GM23248 (cell line): ENCODE measurements at regions not wholly inside any gene's neighbourhood (a gene's known extent, or its start where the extent isn't known, plus 50 kb on each side); places are given as distances from the start of the nearest gene placed in this dataset.

ENCODE experiments used
- DNase-seq: peaks from one replicate; pipeline ENCODE4 v3.0.0-alpha.2; 2015
- H2AFZ ChIP-seq: fragments of 200-600 bp; sonication (generic); 2 replicates; pipeline ENCODE4 v1.6.1; 2016; ENCODE audit warnings: antibody characterized with exemption
- H3F3A ChIP-seq: fragments of 200-600 bp; sonication (generic); 2 replicates; pipeline ENCODE4 v1.6.1; 2016; ENCODE audit warnings: mild to moderate bottlenecking, antibody characterized with exemption, mixed run types; ENCODE audit not compliant: insufficient read depth
- H3K27ac ChIP-seq: fragments of 200-600 bp; sonication (generic); 2 replicates; pipeline ENCODE4 v1.5.1; 2016; ENCODE audit warnings: mild to moderate bottlenecking
- H3K27me3 ChIP-seq: fragments of 200-600 bp; sonication (generic); replicated peaks from 2 replicates; pipeline ENCODE4 v1.6.1; 2016; ENCODE audit warnings: mild to moderate bottlenecking; ENCODE audit not compliant: insufficient read depth
- H3K36me3 ChIP-seq: fragments of 200-600 bp; sonication (generic); 2 replicates; pipeline ENCODE4 v1.6.1; 2016; ENCODE audit warnings: low read depth, mild to moderate bottlenecking
- H3K4me1 ChIP-seq: fragments of 200-600 bp; sonication (generic); 2 replicates; pipeline ENCODE4 v1.6.1; 2016; ENCODE audit warnings: mild to moderate bottlenecking; ENCODE audit not compliant: insufficient read depth
- H3K4me2 ChIP-seq: fragments of 200-600 bp; sonication (generic); one replicate; pipeline ENCODE4 v1.6.1; 2016; ENCODE audit warnings: mild to moderate bottlenecking; ENCODE audit not compliant: unreplicated experiment
- H3K4me3 ChIP-seq: fragments of 200-600 bp; sonication (generic); 2 replicates; pipeline ENCODE4 v1.5.1; 2016; ENCODE audit warnings: mild to moderate bottlenecking
- H3K79me2 ChIP-seq: fragments of 200-600 bp; sonication (generic); 2 replicates; pipeline ENCODE4 v1.6.1; 2016; ENCODE audit warnings: mild to moderate bottlenecking; ENCODE audit not compliant: insufficient read depth
- H3K9ac ChIP-seq: fragments of 200-600 bp; sonication (generic); 2 replicates; pipeline ENCODE4 v1.6.1; 2016; ENCODE audit warnings: mild to moderate bottlenecking
- H3K9me2 ChIP-seq: fragments of 200-600 bp; sonication (generic); 2 replicates; pipeline ENCODE4 v1.6.1; 2016; ENCODE audit warnings: mixed run types, mild to moderate bottlenecking, moderate library complexity; ENCODE audit not compliant: insufficient read depth
- H3K9me3 ChIP-seq: fragments of 200-600 bp; sonication (generic); one replicate; pipeline ENCODE4 v1.6.1; 2017; ENCODE audit warnings: low read depth
- H4K20me1 ChIP-seq: fragments of 200-600 bp; sonication (generic); 2 replicates; pipeline ENCODE4 v1.6.0; 2016; ENCODE audit not compliant: insufficient read depth
- EZH2 ChIP-seq: fragments of 200-600 bp; sonication (generic); IDR thresholded peaks from 2 replicates; pipeline ENCODE4 v1.6.1; 2018; ENCODE audit warnings: antibody characterized with exemption, mild to moderate bottlenecking; ENCODE audit not compliant: insufficient read depth, poor library complexity, severe bottlenecking
- EZH2phosphoT487 ChIP-seq: fragments of 200-600 bp; sonication (generic); IDR thresholded peaks from 2 replicates; pipeline ENCODE4 v1.6.1; 2018; ENCODE audit warnings: antibody characterized with exemption, moderate library complexity, mild to moderate bottlenecking, low read depth; ENCODE audit not compliant: insufficient read depth
- WGBS, 2 experiments: methylation state at CpG; one replicate each; pipeline ENCODE4 v1.1.6; 2015 to 2017; ENCODE audit warnings: low lambda C conversion rate in 2 of 2, low coverage in 1 of 2; ENCODE audit errors: missing lambda C conversion rate in 2 of 2; 5-methylcytosine and 5-hydroxymethylcytosine counted together
- in situ Hi-C: fragments of 300-500 bp; cut with MboI; formaldehyde crosslinking; loops from 2 replicates; pipeline ENCODE4 v1.15.0; 2020

- Histone ChIP-seq H3K9ac (no peak overlapping the region), H3K9me3 (no peaks in the 10 kb centered on the region), H4K20me1 (no peaks in the 10 kb centered on the region), H3K27ac (no peak overlapping the region), H3K9me2 (no peaks in the 10 kb centered on the region), H3F3A (no peaks in the 10 kb centered on the region), H3K4me2 (no peak overlapping the region), H3K27me3 (no peaks in the 10 kb centered on the region), H3K4me3 (no peak overlapping the region), H3K4me1 (no peaks in the 10 kb centered on the region), H3K36me3 (no peaks in the 10 kb centered on the region), H3K79me2 (no peaks in the 10 kb centered on the region), H2AFZ (no peak overlapping the region)
- in situ Hi-C loops = no loop called here
- TF ChIP-seq EZH2phosphoT487 (no peak), EZH2 (no peak)
- DNase-seq = no peak
- WGBS, 2 experiments = 35 to 39% methylated on average over 3 of the region's 3 CpGs
These were observed 330.2 kb downstream of the HS3ST1 start for GRCh38 chr4:11098461-11098860.

- DNase-seq = no peak
- Histone ChIP-seq H3K27me3 (no peaks in the 10 kb centered on the region), H3F3A (no peaks in the 10 kb centered on the region), H3K27ac (no peak overlapping the region), H3K79me2 (no peaks in the 10 kb centered on the region), H3K9me2 (no peaks in the 10 kb centered on the region), H3K4me1 (no peaks in the 10 kb centered on the region), H3K9ac (no peak overlapping the region), H2AFZ (no peak overlapping the region), H3K4me2 (no peak overlapping the region), H3K4me3 (no peak overlapping the region), H3K9me3 (no peaks in the 10 kb centered on the region), H3K36me3 (no peaks in the 10 kb centered on the region), H4K20me1 (no peaks in the 10 kb centered on the region)
- in situ Hi-C loops = no loop called here
- TF ChIP-seq EZH2 (no peak), EZH2phosphoT487 (no peak)
- 35 to 45% methylated on average over 2 of the region's 2 CpGs for WGBS, 2 experiments
These were observed 331.0 kb downstream of the HS3ST1 start for GRCh38 chr4:11097725-11098124.

DNA sequence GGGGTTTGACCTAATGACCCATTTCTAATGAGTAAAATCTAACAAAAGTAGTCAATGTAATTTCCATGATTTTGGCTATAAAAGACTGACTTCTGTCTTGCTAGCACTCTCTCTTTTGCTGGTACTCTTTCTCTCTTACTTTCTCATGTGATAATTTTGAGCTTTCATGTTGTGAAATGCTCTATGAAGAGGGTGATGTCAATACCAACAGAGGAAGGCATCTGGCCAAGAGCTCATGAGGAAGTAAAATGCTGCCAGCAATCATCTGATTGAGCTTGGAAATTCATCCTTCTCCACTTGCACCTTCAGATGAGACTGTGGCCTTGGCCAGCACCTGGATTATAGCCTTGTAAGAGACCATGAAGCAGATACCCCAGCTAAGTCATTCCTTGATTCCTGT, 347.7 kb downstream of the HS3ST1 start:
- no peaks in the 10 kb centered on the region for H3K9me2 ChIP-seq
- no peak overlapping the region for H2AFZ ChIP-seq
- no peak overlapping the region for H3K9ac ChIP-seq
- H3K79me2 ChIP-seq = no peaks in the 10 kb centered on the region
- H3K4me2 ChIP-seq = no peak overlapping the region
- no peak overlapping the region for H3K4me3 ChIP-seq
- no peaks in the 10 kb centered on the region for H3F3A ChIP-seq
- TF ChIP-seq EZH2phosphoT487 (no peak), EZH2 (no peak)
- H3K27me3 ChIP-seq = no peaks in the 10 kb centered on the region
- no peak overlapping the region for H3K27ac ChIP-seq
- in situ Hi-C loops = no loop called here
- H3K4me1 ChIP-seq = no peaks in the 10 kb centered on the region
- H4K20me1 ChIP-seq = no peaks in the 10 kb centered on the region
- H3K9me3 ChIP-seq = no peaks in the 10 kb centered on the region
- no peak for DNase-seq
- H3K36me3 ChIP-seq = no peaks in the 10 kb centered on the region

DNA sequence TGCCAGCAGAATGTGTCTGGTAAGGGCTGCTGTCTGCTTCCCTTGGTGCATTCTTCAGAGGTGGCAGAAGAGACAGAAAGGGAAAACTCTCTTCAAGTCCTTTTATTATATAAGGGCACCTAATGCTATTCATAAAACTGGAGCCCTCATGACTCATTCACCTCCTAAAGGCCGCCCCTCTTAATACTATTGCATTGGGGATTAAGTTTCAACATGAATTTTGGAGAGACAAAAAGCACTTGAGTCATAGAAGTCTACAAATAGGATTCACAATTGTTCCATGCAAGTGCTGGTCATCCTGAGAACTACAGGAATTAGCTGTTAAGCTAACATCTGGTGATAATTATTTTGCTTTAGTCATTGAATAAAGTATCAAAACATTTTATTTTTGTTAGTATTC, 349.5 kb downstream of the HS3ST1 start:
- H3K27me3 ChIP-seq = no peaks in the 10 kb centered on the region
- no peak overlapping the region for H3K27ac ChIP-seq
- WGBS, 2 experiments = 0 to 4% methylated on average over 1 of the region's 1 CpG
- no peaks in the 10 kb centered on the region for H3K4me1 ChIP-seq
- H4K20me1 ChIP-seq = no peaks in the 10 kb centered on the region
- no peak overlapping the region for H3K4me3 ChIP-seq
- H3K36me3 ChIP-seq = no peaks in the 10 kb centered on the region
- TF ChIP-seq EZH2phosphoT487 (no peak), EZH2 (no peak)
- no peaks in the 10 kb centered on the region for H3K79me2 ChIP-seq
- in situ Hi-C loops = no loop called here
- H3K9ac ChIP-seq = no peak overlapping the region
- no peaks in the 10 kb centered on the region for H3K9me2 ChIP-seq
- no peaks in the 10 kb centered on the region for H3F3A ChIP-seq
- H2AFZ ChIP-seq = no peak overlapping the region
- H3K4me2 ChIP-seq = no peak overlapping the region
- peak; percentile 17 for DNase-seq
- H3K9me3 ChIP-seq = no peaks in the 10 kb centered on the region

- Histone ChIP-seq H3K79me2 (no peaks in the 10 kb centered on the region), H3K9me2 (no peaks in the 10 kb centered on the region), H3K9me3 (no peaks in the 10 kb centered on the region), H3K27me3 (no peaks in the 10 kb centered on the region), H3K4me3 (no peak overlapping the region), H3F3A (no peaks in the 10 kb centered on the region), H2AFZ (no peak overlapping the region), H4K20me1 (no peaks in the 10 kb centered on the region), H3K27ac (no peak overlapping the region), H3K9ac (no peak overlapping the region), H3K4me2 (no peak overlapping the region), H3K4me1 (no peaks in the 10 kb centered on the region), H3K36me3 (no peaks in the 10 kb centered on the region)
- DNase-seq = no peak
- no peak for TF ChIP-seq EZH2phosphoT487
- TF ChIP-seq EZH2 = no peak
- 23 to 31% methylated on average over 4 of the region's 4 CpGs for WGBS, 2 experiments
- in situ Hi-C loops = no loop called here
These were observed 354.0 kb downstream of the HS3ST1 start for GRCh38 chr4:11074581-11075241.
